ENCODE measurements at regions not wholly inside any gene's neighbourhood (a gene's known extent, or its start where the extent isn't known, plus 50 kb on each side); places are given as distances from the start of the nearest gene placed in this dataset.

DNA sequence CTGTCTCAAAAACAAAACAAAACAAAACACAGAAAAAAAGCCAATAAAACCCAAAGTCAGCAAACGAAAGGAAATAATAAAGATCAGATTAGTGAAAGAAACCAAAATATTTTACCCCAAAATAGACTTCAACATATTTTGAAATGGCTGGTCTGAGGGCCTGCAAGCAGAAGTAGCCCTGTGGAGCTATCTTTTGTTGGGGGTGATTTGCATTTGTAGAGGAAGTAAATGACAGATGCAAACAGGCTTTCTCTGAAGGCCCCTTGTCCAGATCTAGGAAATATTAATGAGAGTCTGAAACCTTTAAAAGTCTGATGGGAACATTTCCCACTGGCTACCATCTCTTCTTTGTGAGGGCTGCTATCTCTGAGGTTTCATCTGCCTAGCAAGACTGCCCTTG is 74.0 kb downstream of the GCNT4 start:
- peak; percentile 38 for FAIRE-seq
- WGBS (ENCODE audit: insufficient coverage, insufficient replicate concordance, low lambda C conversion rate, missing lambda C conversion rate), result 80% methylated on average over 1 of the region's 1 CpG
- intact Hi-C loops (cut with micrococcal nuclease; ENCODE audit: unreplicated experiment) (no loop called here), in situ Hi-C loops (cut with MboI) (no loop called here)
- no peak overlapping the region for H3K9ac ChIP-seq (ENCODE audit: control insufficient read depth, insufficient read depth, low read length)
- H2AFZ ChIP-seq (ENCODE audit: control insufficient read depth, low read depth, low read length), result no peak overlapping the region; the same call in 1 of the 2 replicates
- peaks cover 4% of the 10 kb centered on the region for H3K4me1 ChIP-seq (ENCODE audit: control insufficient read depth, insufficient read depth, low read length)
- ChIA-PET POLR2A (no interaction called here), CTCF (no interaction called here), RAD21 (ENCODE audit: unreplicated experiment) (no interaction called here), SMC1A (ENCODE audit: uncharacterized antibody, unreplicated experiment) (no interaction called here)
- TF ChIP-seq, protein P1, sequence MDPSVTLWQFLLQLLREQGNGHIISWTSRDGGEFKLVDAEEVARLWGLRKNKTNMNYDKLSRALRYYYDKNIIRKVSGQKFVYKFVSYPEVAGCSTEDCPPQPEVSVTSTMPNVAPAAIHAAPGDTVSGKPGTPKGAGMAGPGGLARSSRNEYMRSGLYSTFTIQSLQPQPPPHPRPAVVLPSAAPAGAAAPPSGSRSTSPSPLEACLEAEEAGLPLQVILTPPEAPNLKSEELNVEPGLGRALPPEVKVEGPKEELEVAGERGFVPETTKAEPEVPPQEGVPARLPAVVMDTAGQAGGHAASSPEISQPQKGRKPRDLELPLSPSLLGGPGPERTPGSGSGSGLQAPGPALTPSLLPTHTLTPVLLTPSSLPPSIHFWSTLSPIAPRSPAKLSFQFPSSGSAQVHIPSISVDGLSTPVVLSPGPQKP (IDR thresholded peaks at IDR 0.05; ENCODE audit: low read depth, low read length), result no peak
- TF ChIP-seq POU2F2 (IDR thresholded peaks at IDR 0.05; ENCODE audit: borderline replicate concordance, low read depth, low read length), result 0 out of 3 replicates have a peak, but pooled peaks have one; percentile 11
- peak; percentile 43 for DNase-seq (ENCODE audit: low read depth, low spot score)
- no peaks in the 10 kb centered on the region for H3K36me3 ChIP-seq (ENCODE audit: control insufficient read depth in 2 of 2, insufficient read depth in 2 of 2, low read length in 1 of 2)
- H3K9me3 ChIP-seq (replicated peaks; ENCODE audit: control insufficient read depth, insufficient read depth, low read length), result peaks cover 2% of the 10 kb centered on the region; the same call in 2 of the 3 replicates
- no peak overlapping the region for H3K4me3 ChIP-seq
- no peaks in the 10 kb centered on the region for H3K79me2 ChIP-seq (ENCODE audit: control insufficient read depth, insufficient read depth, low read length)
- BruUV-seq (replicated peaks), result no TSS peak
- H3K27me3 ChIP-seq (replicated peaks in 1 of 2; ENCODE audit: control insufficient read depth in 2 of 2, insufficient read depth in 2 of 2, low read length in 1 of 2), result no peaks in the 10 kb centered on the region
- peak; percentile 46; the same call in 2 of the 3 replicates for ATAC-seq
- H3K4me2 ChIP-seq (ENCODE audit: control insufficient read depth, insufficient read depth), result no peak overlapping the region
- H4K20me1 ChIP-seq (ENCODE audit: control insufficient read depth, insufficient read depth), result no peaks in the 10 kb centered on the region
- H3K27ac ChIP-seq (ENCODE audit: control insufficient read depth, insufficient read depth), result no peak overlapping the region

DNA sequence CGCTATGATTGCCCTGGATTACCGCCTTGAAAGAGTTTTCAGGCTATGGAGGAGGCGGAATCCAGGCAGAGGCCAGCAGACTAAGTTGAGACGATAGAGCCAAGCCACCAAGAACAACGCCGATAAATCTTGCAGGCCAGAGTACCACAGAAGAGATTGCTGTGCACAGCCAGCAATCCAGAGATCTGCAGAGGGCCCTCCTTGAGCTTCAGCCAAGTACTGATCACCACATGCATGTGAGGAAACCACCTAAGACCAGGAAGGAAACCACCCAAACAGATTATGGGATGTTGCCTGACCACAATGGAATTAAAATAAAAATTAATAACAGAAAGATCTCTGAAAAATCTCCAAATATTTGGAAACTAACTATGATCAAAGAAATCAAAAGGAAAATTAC is 74.9 kb downstream of the GCNT4 start:
- Histone ChIP-seq H3K9me3 (replicated peaks; ENCODE audit: control insufficient read depth, insufficient read depth, low read length) (peaks cover 2% of the 10 kb centered on the region; the same call in 2 of the 3 replicates), H3K4me1 (ENCODE audit: control insufficient read depth, insufficient read depth, low read length) (peaks cover 4% of the 10 kb centered on the region), H2AFZ (ENCODE audit: control insufficient read depth, low read depth, low read length) (no peak overlapping the region), H3K27me3 (replicated peaks in 1 of 2; ENCODE audit: control insufficient read depth in 2 of 2, insufficient read depth in 2 of 2, low read length in 1 of 2) (no peaks in the 10 kb centered on the region), H3K27ac (ENCODE audit: control insufficient read depth, insufficient read depth) (no peak overlapping the region), H3K4me3 (no peak overlapping the region), H3K36me3 (ENCODE audit: control insufficient read depth in 2 of 2, insufficient read depth in 2 of 2, low read length in 1 of 2) (no peaks in the 10 kb centered on the region), H3K79me2 (ENCODE audit: control insufficient read depth, insufficient read depth, low read length) (no peaks in the 10 kb centered on the region), H3K4me2 (ENCODE audit: control insufficient read depth, insufficient read depth) (no peak overlapping the region), H4K20me1 (ENCODE audit: control insufficient read depth, insufficient read depth) (no peaks in the 10 kb centered on the region), H3K9ac (ENCODE audit: control insufficient read depth, insufficient read depth, low read length) (no peak overlapping the region)
- peak; percentile 27; the same call in 1 of the 2 replicates for TF ChIP-seq RUNX3 (IDR thresholded peaks at IDR 0.05; ENCODE audit: low read length)
- TF ChIP-seq, protein P1 (IDR thresholded peaks at IDR 0.05; ENCODE audit: low read depth, low read length), result no peak
- CTCF ChIA-PET, result no interaction called here
- RAD21 ChIA-PET (ENCODE audit: unreplicated experiment), result no interaction called here
- SMC1A ChIA-PET (ENCODE audit: uncharacterized antibody, unreplicated experiment), result no interaction called here
- no peak for DNase-seq (ENCODE audit: low read depth, low spot score)
- FAIRE-seq, result no peak
- ATAC-seq, result no peak
- WGBS (ENCODE audit: insufficient coverage, insufficient replicate concordance, low lambda C conversion rate, missing lambda C conversion rate), result 24% methylated on average over 6 of the region's 6 CpGs
- POLR2A ChIA-PET, result interaction anchor here (0.6 kb wide), 1 partner anchor 263 kb away, joined by 3 read pairs; no protein-coding TSS in a partner anchor
- in situ Hi-C loops (cut with MboI), result no loop called here
- BruUV-seq (replicated peaks), result no TSS peak
- intact Hi-C loops (cut with micrococcal nuclease; ENCODE audit: unreplicated experiment), result no loop called here
